ENCODE measurements at regions not wholly inside any gene's neighbourhood (a gene's known extent, or its start where the extent isn't known, plus 50 kb on each side); places are given as distances from the start of the nearest gene placed in this dataset.

GRCh38 chr3:3366386-3366785 is 186.9 kb upstream of the CRBN start:
- Mint-ChIP-seq H3K4me3 (ENCODE audit: unreplicated experiment) (no peak overlapping the region), H3K9me3 (ENCODE audit: unreplicated experiment) (peaks cover 20% of the 10 kb centered on the region), H3K27me3 (ENCODE audit: unreplicated experiment) (no peaks in the 10 kb centered on the region), H3K36me3 (ENCODE audit: unreplicated experiment) (no peaks in the 10 kb centered on the region), H3K4me1 (ENCODE audit: unreplicated experiment) (no peaks in the 10 kb centered on the region), H3K27ac (ENCODE audit: unreplicated experiment) (no peak overlapping the region)
- no peak for TF ChIP-seq CTCF (IDR thresholded peaks at IDR 0.05)
- DNase-seq (ENCODE audit: extremely low spot score, unreplicated experiment) = no peak

- Mint-ChIP-seq H3K27me3 (ENCODE audit: unreplicated experiment) (no peaks in the 10 kb centered on the region), H3K27ac (ENCODE audit: unreplicated experiment) (no peak overlapping the region), H3K36me3 (ENCODE audit: unreplicated experiment) (no peaks in the 10 kb centered on the region), H3K9me3 (ENCODE audit: unreplicated experiment) (peaks cover 22% of the 10 kb centered on the region), H3K4me1 (ENCODE audit: unreplicated experiment) (no peaks in the 10 kb centered on the region), H3K4me3 (ENCODE audit: unreplicated experiment) (no peak overlapping the region)
- no peak for DNase-seq (ENCODE audit: extremely low spot score, unreplicated experiment)
- TF ChIP-seq CTCF (IDR thresholded peaks at IDR 0.05) = no peak
These were observed 186.2 kb upstream of the CRBN start for GRCh38 chr3:3365716-3366115.

- Mint-ChIP-seq H3K4me1 (ENCODE audit: unreplicated experiment) (no peaks in the 10 kb centered on the region), H3K36me3 (ENCODE audit: unreplicated experiment) (no peaks in the 10 kb centered on the region), H3K4me3 (ENCODE audit: unreplicated experiment) (no peak overlapping the region), H3K9me3 (ENCODE audit: unreplicated experiment) (peaks cover 29% of the 10 kb centered on the region), H3K27me3 (ENCODE audit: unreplicated experiment) (no peaks in the 10 kb centered on the region), H3K27ac (ENCODE audit: unreplicated experiment) (no peak overlapping the region)
- no peak for TF ChIP-seq CTCF (IDR thresholded peaks at IDR 0.05)
- no peak for DNase-seq (ENCODE audit: extremely low spot score, unreplicated experiment)
These were observed 177.4 kb upstream of the CRBN start for GRCh38 chr3:3356846-3357245.

GRCh38 chr3:3355442-3355841 is 176.0 kb upstream of the CRBN start:
- H3K9me3 Mint-ChIP-seq (ENCODE audit: unreplicated experiment) = peaks cover 23% of the 10 kb centered on the region
- no peak for TF ChIP-seq CTCF (IDR thresholded peaks at IDR 0.05)
- no peak overlapping the region for H3K27ac Mint-ChIP-seq (ENCODE audit: unreplicated experiment)
- H3K36me3 Mint-ChIP-seq (ENCODE audit: unreplicated experiment) = no peaks in the 10 kb centered on the region
- DNase-seq (ENCODE audit: extremely low spot score, unreplicated experiment) = no peak
- H3K27me3 Mint-ChIP-seq (ENCODE audit: unreplicated experiment) = no peaks in the 10 kb centered on the region
- H3K4me3 Mint-ChIP-seq (ENCODE audit: unreplicated experiment) = no peak overlapping the region
- H3K4me1 Mint-ChIP-seq (ENCODE audit: unreplicated experiment) = no peaks in the 10 kb centered on the region

GRCh38 chr3:3353153-3353552 is 173.7 kb upstream of the CRBN start:
- H3K4me1 Mint-ChIP-seq (ENCODE audit: unreplicated experiment) = no peaks in the 10 kb centered on the region
- H3K36me3 Mint-ChIP-seq (ENCODE audit: unreplicated experiment) = no peaks in the 10 kb centered on the region
- no peak overlapping the region for H3K27ac Mint-ChIP-seq (ENCODE audit: unreplicated experiment)
- H3K4me3 Mint-ChIP-seq (ENCODE audit: unreplicated experiment) = no peak overlapping the region
- no peaks in the 10 kb centered on the region for H3K27me3 Mint-ChIP-seq (ENCODE audit: unreplicated experiment)
- TF ChIP-seq CTCF (IDR thresholded peaks at IDR 0.05) = no peak
- H3K9me3 Mint-ChIP-seq (ENCODE audit: unreplicated experiment) = peaks cover 18% of the 10 kb centered on the region
- DNase-seq (ENCODE audit: extremely low spot score, unreplicated experiment) = no peak
